Neuronal stem cell (in vitro differentiated cells): ENCODE measurements at regions not wholly inside any gene's neighbourhood (a gene's known extent, or its start where the extent isn't known, plus 50 kb on each side); places are given as distances from the start of the nearest gene placed in this dataset.

Experiments used
- DNase-seq: peaks from one replicate; pipeline ENCODE4 v3.0.0-alpha.2; 2013; ENCODE audit warnings: low spot score
- H2AFZ ChIP-seq: one replicate; pipeline ENCODE4 v1.6.1; 2013; ENCODE audit warnings: mild to moderate bottlenecking, low read length, inconsistent platforms
- H2AK5ac ChIP-seq: 2 replicates; pipeline ENCODE4 v1.6.1; 2013; ENCODE audit warnings: low read depth, mild to moderate bottlenecking, inconsistent platforms, low read length, moderate library complexity, mixed read lengths
- H2BK120ac ChIP-seq: 2 replicates; pipeline ENCODE4 v1.6.1; 2013; ENCODE audit warnings: low read depth, mild to moderate bottlenecking, inconsistent platforms, low read length, moderate library complexity, mixed read lengths
- H2BK12ac ChIP-seq: one replicate; pipeline ENCODE4 v1.6.1; 2013; ENCODE audit warnings: low read length, inconsistent platforms
- H2BK15ac ChIP-seq: 2 replicates; pipeline ENCODE4 v1.6.1; 2013; ENCODE audit warnings: mild to moderate bottlenecking, low read length, inconsistent platforms, mixed read lengths
- H2BK5ac ChIP-seq: one replicate; pipeline ENCODE4 v1.6.1; 2013; ENCODE audit warnings: inconsistent platforms, mild to moderate bottlenecking, low read length, moderate library complexity
- H3K14ac ChIP-seq: one replicate; pipeline ENCODE4 v1.6.1; 2013; ENCODE audit warnings: low read length, inconsistent platforms
- H3K18ac ChIP-seq: 2 replicates; pipeline ENCODE4 v1.6.1; 2013; ENCODE audit warnings: low read length, inconsistent platforms
- H3K23ac ChIP-seq: 2 replicates; pipeline ENCODE4 v1.6.1; 2013; ENCODE audit warnings: low read depth, mild to moderate bottlenecking, mixed read lengths, low read length, inconsistent platforms; ENCODE audit not compliant: poor library complexity
- H3K27ac ChIP-seq: replicated peaks from 3 replicates; pipeline ENCODE4 v1.5.1; 2013; ENCODE audit warnings: low read length, inconsistent platforms
- H3K27me3 ChIP-seq, 3 experiments: 2 replicates each; pipeline ENCODE4 v1.6.1; 2013; ENCODE audit warnings: low read length in 3 of 3, mild to moderate bottlenecking in 2 of 3, inconsistent platforms in 1 of 3, low read depth in 1 of 3, mixed read lengths in 1 of 3, moderate library complexity in 1 of 3; ENCODE audit not compliant: control insufficient read depth in 3 of 3, insufficient read depth in 3 of 3
- H3K36me3 ChIP-seq, 2 donors: replicated peaks in 1 of 2; 2 replicates each; pipeline ENCODE4 v1.6.1; 2013; ENCODE audit warnings: low read length in 2 of 2; ENCODE audit not compliant: control insufficient read depth in 2 of 2, insufficient read depth in 2 of 2
- H3K4ac ChIP-seq: 2 replicates; pipeline ENCODE4 v1.6.1; 2013; ENCODE audit warnings: inconsistent platforms, mild to moderate bottlenecking, low read length, moderate library complexity
- H3K4me1 ChIP-seq, 2 donors: 1 replicate in 1 of 2; 2 replicates in 1 of 2; pipeline ENCODE4 v1.6.1; 2013; ENCODE audit warnings: low read length in 2 of 2, low read depth in 1 of 2; ENCODE audit not compliant: control insufficient read depth in 2 of 2, insufficient read depth in 1 of 2
- H3K4me2 ChIP-seq: one replicate; pipeline ENCODE4 v1.6.1; 2013; ENCODE audit warnings: mild to moderate bottlenecking, low read length, inconsistent platforms; ENCODE audit not compliant: insufficient read depth, poor library complexity, severe bottlenecking
- H3K4me3 ChIP-seq, 2 donors: 2 replicates each; pipeline ENCODE4 v1.5.1; 2013; ENCODE audit warnings: low read length in 2 of 2, mild to moderate bottlenecking in 2 of 2, inconsistent platforms in 1 of 2, moderate library complexity in 1 of 2
- H3K79me1 ChIP-seq: one replicate; pipeline ENCODE4 v1.6.1; 2013; ENCODE audit warnings: low read depth, mild to moderate bottlenecking, inconsistent platforms, low read length, moderate library complexity
- H3K9ac ChIP-seq: one replicate; pipeline ENCODE4 v1.6.1; 2013; ENCODE audit warnings: mild to moderate bottlenecking, low read depth, low read length, inconsistent platforms; ENCODE audit not compliant: poor library complexity
- H3K9me3 ChIP-seq, 2 donors: replicated peaks in 1 of 2; 2 replicates each; pipeline versions ENCODE3 to v1.6.1; 2013; ENCODE audit warnings: low read length in 2 of 2, mild to moderate bottlenecking in 2 of 2, inconsistent platforms in 1 of 2, low read depth in 1 of 2, mixed read lengths in 1 of 2, moderate library complexity in 1 of 2; ENCODE audit not compliant: control insufficient read depth in 2 of 2, insufficient read depth in 1 of 2
- H4K8ac ChIP-seq: one replicate; pipeline ENCODE4 v1.6.1; 2013; ENCODE audit warnings: low read depth, mild to moderate bottlenecking, inconsistent platforms, low read length, moderate library complexity
- H4K91ac ChIP-seq: one replicate; pipeline ENCODE4 v1.6.1; 2013; ENCODE audit warnings: low read length, low read depth, mild to moderate bottlenecking, inconsistent platforms; ENCODE audit not compliant: poor library complexity
- WGBS, 2 donors: extraction: QIAGEN DNeasy Blood & Tissue Kit; methylation state at CpG; one replicate each; pipeline ENCODE4 v1.1.7; 2013; ENCODE audit warnings: missing lambda C conversion rate in 2 of 2, mixed read lengths in 1 of 2; ENCODE audit not compliant: insufficient read length in 2 of 2, insufficient replicate concordance in 1 of 2; ENCODE audit errors: extremely low coverage in 2 of 2; 5-methylcytosine and 5-hydroxymethylcytosine counted together

DNA sequence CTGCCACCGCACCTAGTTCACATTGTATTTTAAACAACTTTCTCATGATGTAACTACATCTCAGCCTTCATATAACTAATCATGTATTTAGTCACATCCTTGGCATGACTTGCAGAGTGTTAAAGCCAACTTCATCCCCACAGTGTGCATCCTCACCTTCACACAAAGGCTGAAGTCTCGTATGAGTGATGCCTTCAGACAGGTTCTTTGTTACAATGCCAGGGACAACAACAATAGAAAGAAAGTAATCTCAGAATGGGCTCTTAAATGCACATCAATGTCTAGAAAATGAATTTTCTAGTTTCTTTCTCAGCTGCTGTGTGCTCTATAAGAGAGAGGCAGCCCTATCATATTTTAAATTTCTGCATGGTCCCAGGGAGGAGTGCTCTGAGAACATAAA, 221.3 kb downstream of the DIO2 start:
- Histone ChIP-seq H3K27ac (no peak overlapping the region), H2AK5ac (no peak overlapping the region), H2BK120ac (no peak overlapping the region), H2AFZ (no peak overlapping the region), H3K4ac (no peak overlapping the region), H3K27me3 (no peaks in the 10 kb centered on the region), H3K9ac (no peak overlapping the region), H3K14ac (no peak overlapping the region), H3K9me3 (no peaks in the 10 kb centered on the region), H2BK12ac (no peak overlapping the region), H3K18ac (no peak overlapping the region), H2BK15ac (no peak overlapping the region), H3K79me1 (no peaks in the 10 kb centered on the region), H3K36me3 (no peaks in the 10 kb centered on the region), H3K4me1 (peaks cover 7 to 12% of the 10 kb centered on the region in 2 donors), H3K23ac (no peak overlapping the region), H2BK5ac (no peak overlapping the region), H4K91ac (no peak overlapping the region), H3K4me2 (no peak overlapping the region), H3K4me3 (no peak overlapping the region), H4K8ac (no peak overlapping the region)
- WGBS, 2 donors = no CpG with 5 or more reads among the region's 2 CpGs
- DNase-seq = no peak

DNA sequence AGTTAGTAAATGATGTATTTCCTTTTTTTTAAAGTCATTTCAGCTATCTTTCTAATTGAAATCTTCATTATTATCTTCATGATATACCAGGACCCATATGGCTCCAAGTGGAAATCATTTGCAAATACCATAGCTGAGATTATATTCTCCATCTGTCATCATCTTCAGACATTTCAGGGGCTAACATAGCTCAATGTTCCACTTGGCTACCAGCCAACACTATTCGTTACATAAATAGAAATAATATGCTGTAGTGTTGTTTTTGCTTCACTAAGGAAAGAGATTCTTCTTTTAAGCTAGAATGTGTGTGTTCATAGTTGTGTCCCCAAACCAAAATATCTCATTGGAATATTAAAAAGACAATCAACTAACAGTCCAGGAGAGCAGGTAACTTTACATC, 225.1 kb downstream of the DIO2 start:
- Histone ChIP-seq H3K27ac (no peak overlapping the region), H3K4me3 (no peak overlapping the region), H2BK5ac (no peak overlapping the region), H2BK120ac (no peak overlapping the region), H2AFZ (no peak overlapping the region), H2BK15ac (no peak overlapping the region), H3K9ac (no peak overlapping the region), H3K14ac (no peak overlapping the region), H3K27me3 (no peaks in the 10 kb centered on the region), H3K79me1 (no peaks in the 10 kb centered on the region), H4K8ac (no peak overlapping the region), H3K9me3 (peaks cover 0 to 4% of the 10 kb centered on the region in 2 donors), H3K4ac (no peak overlapping the region), H2BK12ac (no peak overlapping the region), H2AK5ac (no peak overlapping the region), H3K36me3 (no peaks in the 10 kb centered on the region), H4K91ac (no peak overlapping the region), H3K18ac (no peak overlapping the region), H3K4me2 (no peak overlapping the region), H3K23ac (no peak overlapping the region), H3K4me1 (peaks cover 2 to 11% of the 10 kb centered on the region in 2 donors)
- WGBS, 2 donors = no CpG with 5 or more reads among the region's 1 CpG
- DNase-seq = no peak

DNA sequence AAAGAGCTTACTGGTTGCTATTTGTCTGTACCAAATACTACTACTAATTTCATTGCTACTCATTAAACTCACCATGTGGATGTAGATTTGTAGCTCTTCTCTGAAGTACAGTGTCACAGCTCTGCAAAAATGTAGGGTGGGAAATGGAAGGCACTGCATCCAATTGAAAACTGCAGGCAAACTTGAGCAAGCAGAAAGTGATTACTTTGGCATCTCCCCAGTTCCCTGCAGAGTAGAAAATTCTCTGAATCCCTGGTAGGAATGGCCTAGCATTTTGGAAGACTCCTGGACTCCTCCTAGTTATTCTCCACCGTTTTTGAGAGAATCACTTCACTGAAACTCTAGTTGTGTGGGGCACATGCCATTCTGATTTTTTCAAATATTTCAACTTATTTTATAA, 239.1 kb downstream of the DIO2 start:
- no peak overlapping the region for H2BK15ac ChIP-seq
- H4K8ac ChIP-seq = no peak overlapping the region
- H2BK12ac ChIP-seq = no peak overlapping the region
- H3K27me3 ChIP-seq = no peaks in the 10 kb centered on the region
- H3K4me3 ChIP-seq = no peak overlapping the region
- no peak overlapping the region for H2AFZ ChIP-seq
- no peak overlapping the region for H2AK5ac ChIP-seq
- H3K4me2 ChIP-seq = no peak overlapping the region
- H3K4me1 ChIP-seq = peaks cover 0 to 4% of the 10 kb centered on the region in 2 donors
- H2BK120ac ChIP-seq = no peak overlapping the region
- no peaks in the 10 kb centered on the region for H3K36me3 ChIP-seq
- no peak overlapping the region for H2BK5ac ChIP-seq
- H3K79me1 ChIP-seq = no peaks in the 10 kb centered on the region
- H3K9ac ChIP-seq = no peak overlapping the region
- H4K91ac ChIP-seq = no peak overlapping the region
- WGBS, 2 donors = no CpG with 5 or more reads among the region's 1 CpG
- no peak for DNase-seq
- no peak overlapping the region for H3K4ac ChIP-seq
- no peak overlapping the region for H3K18ac ChIP-seq
- no peak overlapping the region for H3K14ac ChIP-seq
- H3K27ac ChIP-seq = no peak overlapping the region
- peaks cover 0 to 5% of the 10 kb centered on the region in 2 donors for H3K9me3 ChIP-seq
- no peak overlapping the region for H3K23ac ChIP-seq

DNA sequence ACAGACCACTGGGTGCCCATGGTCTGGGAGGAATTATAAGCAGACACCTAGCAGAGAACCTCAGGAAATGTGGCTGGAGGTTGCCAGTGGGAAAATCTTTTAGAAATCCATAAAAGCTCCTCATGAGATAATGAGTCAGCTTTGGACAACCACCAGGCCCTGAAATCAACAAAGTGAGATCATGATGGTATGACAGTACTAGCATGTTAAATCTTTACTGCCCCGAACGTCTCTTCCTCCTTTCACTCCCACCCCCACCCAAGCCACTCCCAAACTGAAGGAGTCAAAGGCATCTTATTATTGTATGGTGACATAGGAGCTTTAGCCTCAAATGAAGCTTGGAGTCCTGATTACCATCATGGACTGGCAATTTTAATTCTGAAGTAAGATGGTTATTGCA, 240.0 kb downstream of the DIO2 start:
- Histone ChIP-seq H3K9me3 (no peaks in the 10 kb centered on the region), H2AFZ (no peak overlapping the region), H3K18ac (no peak overlapping the region), H3K9ac (no peak overlapping the region), H3K79me1 (no peaks in the 10 kb centered on the region), H2AK5ac (no peak overlapping the region), H2BK15ac (no peak overlapping the region), H3K4me2 (no peak overlapping the region), H3K4ac (no peak overlapping the region), H3K4me1 (peaks cover 0 to 5% of the 10 kb centered on the region in 2 donors), H3K4me3 (no peak overlapping the region), H3K27me3 (no peaks in the 10 kb centered on the region), H2BK120ac (no peak overlapping the region), H3K27ac (no peak overlapping the region), H3K14ac (no peak overlapping the region), H2BK5ac (no peak overlapping the region), H2BK12ac (no peak overlapping the region), H4K91ac (no peak overlapping the region), H3K23ac (no peak overlapping the region), H3K36me3 (no peaks in the 10 kb centered on the region), H4K8ac (no peak overlapping the region)
- WGBS, 2 donors = no CpG with 5 or more reads among the region's 2 CpGs
- no peak for DNase-seq
